ENCODE measurements at regions not wholly inside any gene's neighbourhood (a gene's known extent, or its start where the extent isn't known, plus 50 kb on each side); places are given as distances from the start of the nearest gene placed in this dataset.

- TF ChIP-seq, protein P1, sequence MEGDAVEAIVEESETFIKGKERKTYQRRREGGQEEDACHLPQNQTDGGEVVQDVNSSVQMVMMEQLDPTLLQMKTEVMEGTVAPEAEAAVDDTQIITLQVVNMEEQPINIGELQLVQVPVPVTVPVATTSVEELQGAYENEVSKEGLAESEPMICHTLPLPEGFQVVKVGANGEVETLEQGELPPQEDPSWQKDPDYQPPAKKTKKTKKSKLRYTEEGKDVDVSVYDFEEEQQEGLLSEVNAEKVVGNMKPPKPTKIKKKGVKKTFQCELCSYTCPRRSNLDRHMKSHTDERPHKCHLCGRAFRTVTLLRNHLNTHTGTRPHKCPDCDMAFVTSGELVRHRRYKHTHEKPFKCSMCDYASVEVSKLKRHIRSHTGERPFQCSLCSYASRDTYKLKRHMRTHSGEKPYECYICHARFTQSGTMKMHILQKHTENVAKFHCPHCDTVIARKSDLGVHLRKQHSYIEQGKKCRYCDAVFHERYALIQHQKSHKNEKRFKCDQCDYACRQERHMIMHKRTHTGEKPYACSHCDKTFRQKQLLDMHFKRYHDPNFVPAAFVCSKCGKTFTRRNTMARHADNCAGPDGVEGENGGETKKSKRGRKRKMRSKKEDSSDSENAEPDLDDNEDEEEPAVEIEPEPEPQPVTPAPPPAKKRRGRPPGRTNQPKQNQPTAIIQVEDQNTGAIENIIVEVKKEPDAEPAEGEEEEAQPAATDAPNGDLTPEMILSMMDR (IDR thresholded peaks at IDR 0.05), result peak; percentile 54 to 74 (median 70)
- TF ChIP-seq POLR2A (IDR thresholded peaks at IDR 0.05), result no peak
Measured at GRCh38 chr12:4855121-4855924, 54.4 kb upstream of the KCNA1 start.
